ENCODE measurements at regions not wholly inside any gene's neighbourhood (a gene's known extent, or its start where the extent isn't known, plus 50 kb on each side); places are given as distances from the start of the nearest gene placed in this dataset.
A peak's percentile ranks its signal among the peaks of the same experiment; 100 is the strongest.

GRCh38 chr1:11373895-11374747 is 101.1 kb downstream of the UBIAD1 start:
- no peak for DNase-seq

GRCh38 chr1:11374748-11375110 is 101.7 kb downstream of the UBIAD1 start:
- DNase-seq: no peak

- no peak for DNase-seq
Observed at GRCh38 chr1:11377001-11377583, 101.9 kb upstream of the DISP3 start.

GRCh38 chr1:11377954-11378353 is 101.0 kb upstream of the DISP3 start:
- no peak for DNase-seq

GRCh38 chr1:11379851-11380250 is 99.1 kb upstream of the DISP3 start:
- DNase-seq: no peak

GRCh38 chr1:11380500-11380899 is 98.5 kb upstream of the DISP3 start:
- DNase-seq: no peak

- DNase-seq: no peak
Observed at GRCh38 chr1:11383553-11384169, 95.3 kb upstream of the DISP3 start.

- no peak for DNase-seq
Observed at GRCh38 chr1:11384170-11384554, 94.8 kb upstream of the DISP3 start.

GRCh38 chr1:11387829-11388228 is 91.1 kb upstream of the DISP3 start:
- no peak for DNase-seq

GRCh38 chr1:11388617-11389016 is 90.3 kb upstream of the DISP3 start:
- DNase-seq: no peak

- DNase-seq: no peak
Observed at GRCh38 chr1:11391327-11391726, 87.6 kb upstream of the DISP3 start.

GRCh38 chr1:11391886-11392285 is 87.1 kb upstream of the DISP3 start:
- DNase-seq: no peak

GRCh38 chr1:11394592-11395245 is 84.2 kb upstream of the DISP3 start:
- DNase-seq: no peak

- no peak for DNase-seq
Observed at GRCh38 chr1:11395616-11396015, 83.3 kb upstream of the DISP3 start.

- no peak for DNase-seq
Observed at GRCh38 chr1:11397151-11397901, 81.6 kb upstream of the DISP3 start.

- no peak for DNase-seq
Observed at GRCh38 chr1:11399250-11399649, 79.7 kb upstream of the DISP3 start.

GRCh38 chr1:11400155-11400554 is 78.8 kb upstream of the DISP3 start:
- DNase-seq: no peak

GRCh38 chr1:11400567-11400966 is 78.4 kb upstream of the DISP3 start:
- no peak for DNase-seq

- no peak for DNase-seq
Observed at GRCh38 chr1:11406845-11407244, 72.1 kb upstream of the DISP3 start.

GRCh38 chr1:11407301-11407994 is 71.5 kb upstream of the DISP3 start:
- DNase-seq: peak in 1 of 2 experiments; percentile 17

- DNase-seq: no peak
Observed at GRCh38 chr1:11412141-11412540, 66.8 kb upstream of the DISP3 start.

- DNase-seq: no peak
Observed at GRCh38 chr1:11413986-11414391, 65.0 kb upstream of the DISP3 start.
